ENCODE measurements at regions not wholly inside any gene's neighbourhood (a gene's known extent, or its start where the extent isn't known, plus 50 kb on each side); places are given as distances from the start of the nearest gene placed in this dataset.

- no peaks in the 10 kb centered on the region for H3K36me3 ChIP-seq (ENCODE audit: control insufficient read depth in 2 of 2, insufficient read depth in 2 of 2, low read length in 1 of 2)
- no TSS peak for BruUV-seq (replicated peaks)
- ATAC-seq (no peak), FAIRE-seq (no peak), DNase-seq (ENCODE audit: low read depth, low spot score) (no peak)
- no peaks in the 10 kb centered on the region for H3K4me1 ChIP-seq (ENCODE audit: control insufficient read depth, insufficient read depth, low read length)
- no peak overlapping the region for H2AFZ ChIP-seq (ENCODE audit: control insufficient read depth, low read depth, low read length)
- 0% methylated on average over 1 of the region's 1 CpG for WGBS (ENCODE audit: insufficient coverage, insufficient replicate concordance, low lambda C conversion rate, missing lambda C conversion rate)
- H4K20me1 ChIP-seq (ENCODE audit: control insufficient read depth, insufficient read depth) = no peaks in the 10 kb centered on the region
- ChIA-PET RAD21 (ENCODE audit: unreplicated experiment) (no interaction called here), CTCF (no interaction called here), POLR2A (no interaction called here), SMC1A (ENCODE audit: uncharacterized antibody, unreplicated experiment) (interaction anchor here (1.1 kb wide), 1 partner anchor 19 kb away, joined by 4 read pairs; no protein-coding TSS in a partner anchor)
- no peak overlapping the region for H3K9ac ChIP-seq (ENCODE audit: control insufficient read depth, insufficient read depth, low read length)
- no peak for TF ChIP-seq STAT1 (conservative IDR thresholded peaks at IDR 0.05)
- TF ChIP-seq MAX (IDR thresholded peaks at IDR 0.05; ENCODE audit: low read depth, low read length) = no peak
- no peak for TF ChIP-seq SREBF2 (IDR thresholded peaks at IDR 0.05; ENCODE audit: low read length)
- TF ChIP-seq GABPA (IDR thresholded peaks at IDR 0.05; ENCODE audit: low read depth) = no peak
- TF ChIP-seq NR2F1 (conservative IDR thresholded peaks at IDR 0.05) = no peak
- no peak for TF ChIP-seq JUND (IDR thresholded peaks at IDR 0.05; ENCODE audit: low read depth, low read length)
- TF ChIP-seq ZBTB40 (IDR thresholded peaks at IDR 0.05; ENCODE audit: borderline replicate concordance) = no peak
- no peak for TF ChIP-seq SPI1 (IDR thresholded peaks at IDR 0.05; ENCODE audit: borderline replicate concordance, insufficient read depth, low read depth, low read length)
- TF ChIP-seq SMC3 (IDR thresholded peaks at IDR 0.05; ENCODE audit: borderline replicate concordance, low read length) = no peak
- TF ChIP-seq NKRF (conservative IDR thresholded peaks at IDR 0.05) = no peak
- TF ChIP-seq SP1 (IDR thresholded peaks at IDR 0.05; ENCODE audit: low read depth, low read length) = no peak
- in situ Hi-C loops (cut with MboI) = no loop called here
- H3K79me2 ChIP-seq (ENCODE audit: control insufficient read depth, insufficient read depth, low read length) = no peaks in the 10 kb centered on the region
- H3K27ac ChIP-seq (ENCODE audit: control insufficient read depth, insufficient read depth) = no peak overlapping the region
- intact Hi-C loops (cut with micrococcal nuclease; ENCODE audit: unreplicated experiment) = no loop called here
- no peak overlapping the region for H3K4me2 ChIP-seq (ENCODE audit: control insufficient read depth, insufficient read depth)
- no peaks in the 10 kb centered on the region; the same call in 2 of the 3 replicates for H3K9me3 ChIP-seq (replicated peaks; ENCODE audit: control insufficient read depth, insufficient read depth, low read length)
- no peaks in the 10 kb centered on the region for H3K27me3 ChIP-seq (replicated peaks in 1 of 2; ENCODE audit: control insufficient read depth in 2 of 2, insufficient read depth in 2 of 2, low read length in 1 of 2)
- no peak overlapping the region for H3K4me3 ChIP-seq
Measured at GRCh38 chr13:61148211-61148610, 267.4 kb downstream of the PCDH20 start.

All from GM12878 (cell line).